Stimulated activated CD8-positive, alpha-beta memory T cell treated with anti-CD3 and anti-CD28 coated beads, Interleukin-7, amount 100 ng/mL, for 1 hour (primary cell): ENCODE measurements at regions not wholly inside any gene's neighbourhood (a gene's known extent, or its start where the extent isn't known, plus 50 kb on each side); places are given as distances from the start of the nearest gene placed in this dataset.
"Not testable (repeated sequence)": the region's sequence is repeated elsewhere in the genome, so short reads cannot be mapped to it uniquely, and the experiment has no call there.

Experiments used
- DNase-seq, 2 donors: peaks; one replicate each; pipeline ENCODE4 v3.0.0-alpha.2; 2020; ENCODE audit warnings: low read depth in 2 of 2

GRCh38 chr17:45585794-45586650, 95.5 kb upstream of the PLEKHM1 start:
- DNase-seq, result not testable (repeated sequence)

GRCh38 chr17:45586651-45586934, 96.1 kb upstream of the PLEKHM1 start:
- DNase-seq, result not testable (repeated sequence)

GRCh38 chr17:45592433-45592923, 102.0 kb upstream of the PLEKHM1 start:
- peak; percentile 56 to 75 for DNase-seq

- not testable (repeated sequence) for DNase-seq
Observed at GRCh38 chr17:45596347-45596746, 105.8 kb upstream of the PLEKHM1 start.

- not testable (repeated sequence) for DNase-seq
Observed at GRCh38 chr17:45600052-45601012, 109.8 kb upstream of the PLEKHM1 start.

GRCh38 chr17:45601013-45601412, 110.5 kb upstream of the PLEKHM1 start:
- DNase-seq, result not testable (repeated sequence)

GRCh38 chr17:45601605-45602539, 111.4 kb upstream of the PLEKHM1 start:
- not testable (repeated sequence) for DNase-seq

GRCh38 chr17:45605751-45606150, 115.2 kb upstream of the PLEKHM1 start:
- not testable (repeated sequence) for DNase-seq

- DNase-seq, result peak; percentile 70 to 73
Observed at GRCh38 chr17:45619984-45620405, 129.5 kb upstream of the PLEKHM1 start.

- not testable (repeated sequence) for DNase-seq
Observed at GRCh38 chr17:45620468-45620867, 129.9 kb upstream of the PLEKHM1 start.

GRCh38 chr17:45621087-45621486, 130.6 kb upstream of the PLEKHM1 start:
- not testable (repeated sequence) for DNase-seq

GRCh38 chr17:45622295-45622694, 131.8 kb upstream of the PLEKHM1 start:
- DNase-seq, result not testable (repeated sequence)

GRCh38 chr17:45628019-45628418, 137.5 kb upstream of the PLEKHM1 start:
- DNase-seq, result no peak

GRCh38 chr17:45631941-45632340, 141.4 kb upstream of the PLEKHM1 start:
- no peak for DNase-seq

- no peak for DNase-seq
Observed at GRCh38 chr17:45639297-45639849, 144.7 kb upstream of the CRHR1 start.

- DNase-seq, result peak; percentile 40 to 57
Observed at GRCh38 chr17:45640141-45640850, 143.8 kb upstream of the CRHR1 start.

- DNase-seq, result no peak
Observed at GRCh38 chr17:45641541-45641940, 142.6 kb upstream of the CRHR1 start.

- no peak for DNase-seq
Observed at GRCh38 chr17:45643591-45643990, 140.5 kb upstream of the CRHR1 start.

- DNase-seq, result not testable (repeated sequence)
Observed at GRCh38 chr17:45644637-45645036, 139.5 kb upstream of the CRHR1 start.

- no peak for DNase-seq
Observed at GRCh38 chr17:45645330-45645729, 138.8 kb upstream of the CRHR1 start.
